ENCODE measurements at regions not wholly inside any gene's neighbourhood (a gene's known extent, or its start where the extent isn't known, plus 50 kb on each side); places are given as distances from the start of the nearest gene placed in this dataset.

GRCh38 chr6:43997345-43997677, 129.9 kb downstream of the MRPL14 start:
- H3K9me2 ChIP-seq (ENCODE audit: insufficient read depth) = no peaks in the 10 kb centered on the region
- intact Hi-C loops (cut with micrococcal nuclease; ENCODE audit: unreplicated experiment) = no loop called here
- H2AFZ ChIP-seq = no peak overlapping the region
- peaks cover 43% of the 10 kb centered on the region for H3K4me1 ChIP-seq (replicated peaks; ENCODE audit: insufficient read depth)
- no peak overlapping the region for H3K4me3 ChIP-seq
- H3K27ac ChIP-seq = no peak overlapping the region
- no peak for DNase-seq
- H3K36me3 ChIP-seq (ENCODE audit: low read depth) = no peaks in the 10 kb centered on the region
- peaks cover 28% of the 10 kb centered on the region for H3F3A ChIP-seq (ENCODE audit: insufficient read depth, low read depth)
- H3K79me2 ChIP-seq (ENCODE audit: low read depth) = 0 out of 2 replicates have a peak, but pooled peaks cover 4% of the 10 kb centered on the region
- ChIA-PET POLR2A (ENCODE audit: unreplicated experiment) (no interaction called here), CTCF (no interaction called here)
- TF ChIP-seq EZH2 (IDR thresholded peaks at IDR 0.05; ENCODE audit: low read depth) (no peak), CTCF (conservative IDR thresholded peaks at IDR 0.05) (no peak)
- H3K9me3 ChIP-seq (ENCODE audit: insufficient read depth, low read depth) = no peaks in the 10 kb centered on the region
- no peaks in the 10 kb centered on the region for H3K27me3 ChIP-seq (ENCODE audit: insufficient read depth, low read depth)
- no TSS peak for BruUV-seq (replicated peaks)
- no peaks in the 10 kb centered on the region for H4K20me1 ChIP-seq (ENCODE audit: insufficient read depth)
- H3K4me2 ChIP-seq = peak overlapping the region; percentile 34

GRCh38 chr6:43996618-43997344, 130.5 kb downstream of the MRPL14 start:
- 0 out of 2 replicates have a peak overlapping the region, but pooled peaks have one; percentile 34 for H3K4me2 ChIP-seq
- CTCF ChIA-PET = no interaction called here
- intact Hi-C loops (cut with micrococcal nuclease; ENCODE audit: unreplicated experiment) = no loop called here
- H4K20me1 ChIP-seq (ENCODE audit: insufficient read depth) = no peaks in the 10 kb centered on the region
- H3K9me3 ChIP-seq (ENCODE audit: insufficient read depth, low read depth) = no peaks in the 10 kb centered on the region
- H3K27ac ChIP-seq = no peak overlapping the region
- peaks cover 25% of the 10 kb centered on the region for H3F3A ChIP-seq (ENCODE audit: insufficient read depth, low read depth)
- no peaks in the 10 kb centered on the region for H3K9me2 ChIP-seq (ENCODE audit: insufficient read depth)
- no peak overlapping the region for H2AFZ ChIP-seq
- H3K36me3 ChIP-seq (ENCODE audit: low read depth) = no peaks in the 10 kb centered on the region
- POLR2A ChIA-PET (ENCODE audit: unreplicated experiment) = no interaction called here
- 0 out of 2 replicates have a peak, but pooled peaks cover 4% of the 10 kb centered on the region for H3K79me2 ChIP-seq (ENCODE audit: low read depth)
- TF ChIP-seq EZH2 (IDR thresholded peaks at IDR 0.05; ENCODE audit: low read depth) = no peak
- no peak for TF ChIP-seq CTCF (conservative IDR thresholded peaks at IDR 0.05)
- no peaks in the 10 kb centered on the region for H3K27me3 ChIP-seq (ENCODE audit: insufficient read depth, low read depth)
- no peak for DNase-seq
- BruUV-seq (replicated peaks) = no TSS peak
- no peak overlapping the region for H3K4me3 ChIP-seq
- H3K4me1 ChIP-seq (replicated peaks; ENCODE audit: insufficient read depth) = peaks cover 43% of the 10 kb centered on the region

- intact Hi-C loops (cut with micrococcal nuclease; ENCODE audit: unreplicated experiment) = no loop called here
- H4K20me1 ChIP-seq (ENCODE audit: insufficient read depth) = no peaks in the 10 kb centered on the region
- DNase-seq = no peak
- H3K4me1 ChIP-seq (replicated peaks; ENCODE audit: insufficient read depth) = peaks cover 36% of the 10 kb centered on the region
- H3K9me3 ChIP-seq (ENCODE audit: insufficient read depth, low read depth) = no peaks in the 10 kb centered on the region
- no TSS peak for BruUV-seq (replicated peaks)
- no peak for TF ChIP-seq CTCF (conservative IDR thresholded peaks at IDR 0.05)
- no peak for TF ChIP-seq EZH2 (IDR thresholded peaks at IDR 0.05; ENCODE audit: low read depth)
- no peaks in the 10 kb centered on the region for H3K36me3 ChIP-seq (ENCODE audit: low read depth)
- no peaks in the 10 kb centered on the region for H3K79me2 ChIP-seq (ENCODE audit: low read depth)
- POLR2A ChIA-PET (ENCODE audit: unreplicated experiment) = interaction anchor here (0.7 kb wide), 1 partner anchor 84 kb away, joined by 4 read pairs; no protein-coding TSS in a partner anchor
- no peak overlapping the region for H3K4me2 ChIP-seq
- H2AFZ ChIP-seq = no peak overlapping the region
- H3F3A ChIP-seq (ENCODE audit: insufficient read depth, low read depth) = peaks cover 15% of the 10 kb centered on the region
- no peak overlapping the region for H3K27ac ChIP-seq
- H3K9me2 ChIP-seq (ENCODE audit: insufficient read depth) = no peaks in the 10 kb centered on the region
- CTCF ChIA-PET = no interaction called here
- no peaks in the 10 kb centered on the region for H3K27me3 ChIP-seq (ENCODE audit: insufficient read depth, low read depth)
- no peak overlapping the region for H3K4me3 ChIP-seq
Observed at GRCh38 chr6:43995137-43995536, 132.1 kb downstream of the MRPL14 start.

Measured in PC-9 (cell line).